Fibroblast of skin of left quadriceps (primary cell): ENCODE measurements at regions not wholly inside any gene's neighbourhood (a gene's known extent, or its start where the extent isn't known, plus 50 kb on each side); places are given as distances from the start of the nearest gene placed in this dataset.

Experiments used
- DNase-seq, 2 experiments: peaks; one replicate each; pipeline ENCODE4 v3.0.0-alpha.2; 2013; ENCODE audit warnings: low read depth in 2 of 2

- no peak for DNase-seq
Measured at GRCh38 chr10:44476409-44477045, 91.6 kb upstream of the CXCL12 start.

GRCh38 chr10:44477046-44477425, 92.1 kb upstream of the CXCL12 start:
- no peak for DNase-seq

- DNase-seq: no peak
Measured at GRCh38 chr10:44478040-44478439, 93.1 kb upstream of the CXCL12 start.

GRCh38 chr10:44478876-44479705, 94.2 kb upstream of the CXCL12 start:
- DNase-seq: no peak

- DNase-seq: no peak
Measured at GRCh38 chr10:44492678-44493077, 107.8 kb upstream of the CXCL12 start.

- no peak for DNase-seq
Measured at GRCh38 chr10:44498222-44498621, 113.3 kb upstream of the CXCL12 start.

- no peak for DNase-seq
Measured at GRCh38 chr10:44500451-44500850, 115.6 kb upstream of the CXCL12 start.

GRCh38 chr10:44506386-44506785, 121.5 kb upstream of the CXCL12 start:
- DNase-seq: no peak

GRCh38 chr10:44510379-44511115, 125.7 kb upstream of the CXCL12 start:
- DNase-seq: no peak

- DNase-seq: no peak
Measured at GRCh38 chr10:44511166-44511565, 126.3 kb upstream of the CXCL12 start.

GRCh38 chr10:44511601-44512000, 126.7 kb upstream of the CXCL12 start:
- no peak for DNase-seq

- peak; percentile 71 to 72 for DNase-seq
Measured at GRCh38 chr10:44512431-44513022, 127.6 kb upstream of the CXCL12 start.

- DNase-seq: peak in 1 of 2 experiments; percentile 34
Measured at GRCh38 chr10:44513591-44513990, 128.7 kb upstream of the CXCL12 start.

GRCh38 chr10:44516891-44517290, 132.0 kb upstream of the CXCL12 start:
- DNase-seq: no peak

GRCh38 chr10:44517635-44518034, 132.7 kb upstream of the CXCL12 start:
- DNase-seq: no peak

- DNase-seq: no peak
Measured at GRCh38 chr10:44519361-44519760, 134.5 kb upstream of the CXCL12 start.

GRCh38 chr10:44520651-44521050, 135.8 kb upstream of the CXCL12 start:
- DNase-seq: no peak

GRCh38 chr10:44539178-44539577, 154.3 kb upstream of the CXCL12 start:
- no peak for DNase-seq

GRCh38 chr10:44552726-44553125, 167.8 kb upstream of the CXCL12 start:
- no peak for DNase-seq

- DNase-seq: no peak
Measured at GRCh38 chr10:44557596-44558191, 172.8 kb upstream of the CXCL12 start.

- no peak for DNase-seq
Measured at GRCh38 chr10:44558521-44558920, 173.6 kb upstream of the CXCL12 start.

- DNase-seq: no peak
Measured at GRCh38 chr10:44564361-44564760, 179.5 kb upstream of the CXCL12 start.
